Inferior parietal cortex (tissue), 1 donor: ENCODE measurements at regions not wholly inside any gene's neighbourhood (a gene's known extent, or its start where the extent isn't known, plus 50 kb on each side); places are given as distances from the start of the nearest gene placed in this dataset.
A peak's percentile ranks its signal among the peaks of the same experiment; 100 is the strongest.
"Not testable (repeated sequence)": the region's sequence is repeated elsewhere in the genome, so short reads cannot be mapped to it uniquely, and the experiment has no call there.

Experiments
- DNase-seq: peaks from one replicate; pipeline ENCODE4 v3.0.0-alpha.2; 2016; ENCODE audit errors: extremely low spot score

DNA sequence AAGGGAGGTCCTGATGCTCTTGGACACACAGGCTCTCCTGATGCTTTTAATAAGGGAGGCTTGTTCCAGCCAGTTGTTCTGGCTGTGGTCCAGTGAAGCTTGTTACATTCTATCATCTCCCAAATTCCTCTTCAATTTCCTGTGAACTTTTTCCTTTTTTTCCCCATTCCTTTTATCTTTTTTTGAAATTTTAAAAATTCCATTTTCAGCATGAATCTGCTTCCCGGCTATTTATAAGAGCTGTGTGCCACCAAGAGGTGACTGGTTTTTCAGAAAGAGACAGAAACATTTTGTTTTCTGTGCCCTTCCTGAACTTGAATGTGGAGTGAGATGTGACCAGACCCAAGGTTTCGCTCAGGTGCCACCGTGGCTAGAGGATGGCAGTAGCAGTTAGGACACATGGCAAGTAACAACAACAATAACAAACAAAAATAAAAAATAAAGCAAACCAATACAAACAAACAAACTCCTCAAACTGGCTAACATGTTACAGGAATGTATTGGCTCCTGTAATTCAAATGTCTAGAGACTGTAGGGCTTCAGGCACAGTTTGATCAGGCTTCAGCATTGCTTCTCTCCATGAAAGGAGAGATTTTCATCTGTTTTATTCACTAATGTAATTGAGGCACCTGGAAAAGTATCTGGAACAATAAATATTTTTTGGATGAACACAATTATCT lies 121.1 kb downstream of the BOD1 start:
- DNase-seq: peak; percentile 31

GRCh38 chr5:173494446-173494845 lies 122.0 kb downstream of the BOD1 start:
- DNase-seq: no peak

DNA sequence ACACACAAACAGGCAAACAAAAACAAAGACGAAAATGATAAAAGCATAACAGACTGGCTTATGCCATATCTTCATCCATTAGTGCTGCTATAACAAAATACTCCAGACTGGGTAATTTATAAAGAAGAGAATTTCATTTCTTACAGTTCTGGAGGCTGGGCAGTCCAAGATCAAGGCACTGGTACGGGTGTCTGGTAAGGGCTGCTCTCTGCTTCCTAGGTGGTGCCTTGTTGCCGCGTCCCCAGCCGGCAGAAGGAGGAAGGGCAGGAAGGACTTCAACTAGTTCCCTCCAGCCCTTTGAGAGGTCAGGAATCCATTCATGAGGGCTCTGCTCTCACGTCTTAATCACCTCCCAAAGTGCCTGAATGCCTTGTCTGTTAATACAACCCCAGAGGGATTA lies 122.6 kb downstream of the BOD1 start:
- DNase-seq: no peak

DNA sequence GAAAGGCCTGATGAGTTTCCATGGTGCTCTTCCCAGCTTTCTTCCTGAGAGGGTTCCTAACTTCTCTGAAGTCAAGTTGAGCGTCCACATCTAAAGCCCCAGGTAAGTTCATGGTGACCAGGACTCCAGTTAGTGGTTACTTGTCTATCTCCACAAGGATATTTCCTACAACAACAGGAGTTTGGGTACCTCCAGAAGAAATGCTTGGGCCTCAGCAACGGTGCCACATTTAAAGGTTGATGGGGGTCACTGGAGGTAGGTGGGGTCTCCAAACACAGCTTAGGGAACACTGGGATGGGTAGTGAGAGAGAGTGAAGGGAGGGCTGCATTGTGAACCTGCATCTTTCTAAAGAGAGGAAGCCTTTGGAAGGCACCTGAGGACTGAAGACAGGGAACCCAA lies 123.4 kb downstream of the BOD1 start:
- DNase-seq: no peak

DNA sequence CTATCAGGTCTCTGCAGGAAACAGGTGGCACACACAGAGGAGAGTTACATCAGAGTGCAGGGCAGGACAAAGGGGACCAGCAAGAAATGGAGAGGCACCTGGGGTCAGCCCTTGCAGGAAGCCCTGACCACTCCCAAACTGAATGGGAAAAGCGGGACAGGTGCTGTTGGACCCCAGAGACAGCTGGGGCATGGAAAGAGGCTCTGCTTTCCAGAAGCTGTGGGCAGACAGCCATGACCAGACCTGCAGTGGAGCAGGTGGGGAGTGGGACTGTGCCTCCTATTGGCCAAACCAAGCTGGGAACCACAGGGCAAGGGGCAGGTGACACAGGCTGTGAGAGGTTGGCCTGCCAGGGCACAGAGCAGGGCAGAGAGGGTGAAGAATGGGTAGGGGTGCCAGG lies 125.8 kb downstream of the BOD1 start:
- DNase-seq: no peak

DNA sequence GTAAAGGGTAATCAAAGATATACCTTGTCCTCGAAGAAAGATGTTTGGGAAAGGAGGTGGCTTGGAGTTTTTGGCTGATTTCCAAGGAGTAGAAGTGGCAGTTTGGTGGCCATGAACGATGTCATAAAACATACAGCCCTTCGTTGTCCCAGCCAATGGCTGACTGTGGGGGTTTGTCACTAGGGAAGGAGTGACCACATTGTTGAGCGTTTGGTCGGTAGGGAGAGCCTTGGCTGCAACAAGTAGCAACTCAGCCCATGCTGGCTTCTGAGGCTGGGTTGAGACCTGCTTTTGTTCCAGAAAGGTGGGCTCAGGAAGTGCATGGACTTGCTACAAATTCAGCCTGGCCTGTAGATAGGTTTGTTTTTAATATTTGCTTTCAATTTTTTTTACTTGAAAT lies 128.3 kb downstream of the BOD1 start:
- DNase-seq: no peak

DNA sequence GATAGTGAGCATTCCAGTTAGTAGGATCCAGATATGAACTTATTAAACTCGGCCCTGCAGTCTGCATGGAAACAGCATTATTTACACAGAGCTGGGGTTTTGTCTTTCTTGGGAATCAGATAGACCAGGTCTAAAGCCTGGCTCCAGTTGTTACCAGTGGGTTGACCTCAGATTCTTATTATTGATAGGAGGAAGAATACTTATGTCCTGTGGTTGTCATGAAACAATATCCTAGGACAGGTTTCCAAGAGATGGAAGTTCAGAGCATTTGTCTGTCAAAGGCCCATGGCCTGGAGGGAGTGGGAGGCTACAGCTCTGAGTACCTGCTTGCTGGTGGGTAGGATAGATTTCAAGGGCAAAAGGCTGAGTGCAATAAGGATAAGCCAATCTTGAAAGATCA lies 129.2 kb downstream of the BOD1 start:
- DNase-seq: no peak

DNA sequence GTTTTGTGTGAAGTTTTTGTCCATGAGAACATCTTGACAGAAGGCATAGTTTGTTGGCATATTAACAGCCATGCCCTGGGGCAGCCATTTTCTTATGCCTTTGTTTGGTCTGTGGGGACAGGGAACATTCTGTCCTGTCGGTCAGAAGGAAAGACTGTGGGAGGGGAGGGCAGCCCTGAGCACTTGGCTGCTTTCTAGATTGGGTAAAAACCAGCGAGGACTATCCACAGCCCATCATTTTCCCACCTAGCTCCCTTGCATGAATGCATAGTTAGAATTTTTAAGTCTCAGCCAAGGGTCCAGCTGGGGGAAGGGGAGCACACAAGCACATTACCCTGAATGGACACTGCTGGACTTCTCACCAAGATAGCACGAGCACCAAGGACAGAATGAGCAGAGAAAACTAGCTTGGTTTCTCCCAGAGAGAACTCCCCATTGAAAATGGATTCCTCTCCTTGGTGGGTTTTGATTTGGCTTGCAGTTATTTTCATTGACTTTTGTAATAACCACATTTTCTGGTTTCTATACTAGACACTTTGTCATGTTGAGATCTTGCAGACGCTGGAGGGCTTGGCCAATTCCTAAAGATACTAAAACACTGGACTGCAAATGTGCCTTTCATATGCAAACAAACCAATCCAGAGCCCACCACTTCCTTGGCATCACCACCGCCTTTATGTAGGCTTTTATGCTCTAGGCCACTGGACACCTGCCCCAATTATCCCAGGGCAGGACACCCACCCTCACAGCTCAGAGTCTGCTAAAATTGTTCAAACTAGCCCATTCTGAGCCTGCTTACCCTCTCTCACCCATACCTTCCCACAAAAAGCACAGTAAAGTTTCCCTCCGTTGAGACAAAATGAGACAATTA lies 129.9 kb downstream of the BOD1 start:
- DNase-seq: no peak

DNA sequence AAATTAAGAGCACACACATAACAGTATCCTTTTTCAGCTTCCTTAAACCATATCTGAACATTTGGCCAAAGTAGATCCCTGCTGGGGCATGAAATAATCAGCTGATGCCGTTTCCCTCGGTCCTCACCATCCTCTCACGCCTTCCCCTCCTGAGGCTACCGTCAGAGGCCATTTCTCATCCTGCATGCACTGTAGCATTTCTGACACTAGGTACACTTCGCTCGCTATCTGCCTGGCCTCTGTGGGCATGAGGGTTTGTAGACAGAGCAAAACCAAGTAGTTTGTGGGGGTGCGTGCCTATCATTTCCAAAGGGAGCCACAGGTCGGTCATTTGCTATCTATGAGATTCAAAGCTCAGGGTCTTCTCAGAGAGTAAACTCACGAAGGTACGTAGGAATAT lies 131.9 kb downstream of the BOD1 start:
- no peak for DNase-seq

DNA sequence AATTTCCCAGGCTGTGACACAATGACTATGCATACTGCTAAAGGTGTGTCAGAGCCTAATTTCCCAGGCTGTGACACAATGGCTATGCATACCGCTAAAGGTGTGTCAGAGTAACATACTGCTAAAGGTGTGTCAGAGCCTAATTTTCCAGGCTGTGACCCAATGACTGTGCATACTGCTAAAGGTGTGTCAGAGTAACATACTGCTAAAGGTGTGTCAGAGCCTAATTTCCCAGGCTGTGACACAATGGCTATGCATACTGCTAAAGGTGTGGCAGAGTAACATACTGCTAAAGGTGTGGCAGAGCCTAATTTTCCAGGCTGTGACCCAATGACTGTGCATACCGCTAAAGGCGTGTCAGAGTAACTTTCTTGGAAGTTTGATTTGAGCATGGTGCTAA lies 132.9 kb downstream of the BOD1 start:
- not testable (repeated sequence) for DNase-seq

DNA sequence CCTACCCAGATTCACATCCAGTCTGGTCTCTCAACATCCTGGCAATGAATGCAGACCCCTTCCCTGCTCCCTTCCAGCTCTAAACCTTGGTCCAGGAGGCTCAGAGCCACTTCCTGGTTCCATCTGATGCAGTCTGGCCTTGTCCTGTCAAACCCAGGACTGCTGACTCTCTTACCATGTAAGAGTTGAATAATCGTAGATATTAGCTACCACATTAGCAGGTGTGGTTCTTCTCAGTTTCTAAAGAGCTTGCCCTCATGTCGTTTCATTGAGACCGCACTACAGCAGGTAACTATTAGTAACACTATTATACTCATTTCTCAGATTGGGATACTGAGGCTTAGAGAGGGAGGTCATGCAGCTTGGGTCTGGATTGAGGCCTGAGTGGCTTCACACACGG lies 133.3 kb downstream of the BOD1 start:
- DNase-seq: no peak

- DNase-seq: no peak
These were observed 134.6 kb downstream of the BOD1 start for GRCh38 chr5:173481821-173482220.

DNA sequence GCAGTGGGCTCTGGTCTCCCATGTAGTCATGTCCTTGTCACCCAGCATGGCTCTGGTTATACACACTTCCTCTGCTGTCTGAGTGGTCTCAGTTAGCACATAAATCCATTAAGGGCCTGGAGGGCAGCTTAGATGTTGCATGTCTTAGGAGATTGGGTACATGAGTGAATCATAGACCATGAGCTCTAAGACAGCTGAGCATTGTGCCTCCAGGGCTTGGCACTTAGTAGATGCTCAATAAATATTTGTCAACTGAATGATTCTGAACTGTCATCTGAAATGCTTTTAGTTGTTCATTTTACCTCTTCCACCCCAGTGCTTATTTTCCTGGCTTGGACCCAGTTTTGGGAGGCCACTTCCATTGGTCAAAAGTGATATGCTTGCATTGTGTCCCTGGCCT lies 135.6 kb downstream of the BOD1 start:
- DNase-seq: no peak

GRCh38 chr5:173479711-173480110 lies 136.7 kb downstream of the BOD1 start:
- no peak for DNase-seq

- no peak for DNase-seq
These were observed 139.0 kb downstream of the BOD1 start for GRCh38 chr5:173477345-173478040.

DNA sequence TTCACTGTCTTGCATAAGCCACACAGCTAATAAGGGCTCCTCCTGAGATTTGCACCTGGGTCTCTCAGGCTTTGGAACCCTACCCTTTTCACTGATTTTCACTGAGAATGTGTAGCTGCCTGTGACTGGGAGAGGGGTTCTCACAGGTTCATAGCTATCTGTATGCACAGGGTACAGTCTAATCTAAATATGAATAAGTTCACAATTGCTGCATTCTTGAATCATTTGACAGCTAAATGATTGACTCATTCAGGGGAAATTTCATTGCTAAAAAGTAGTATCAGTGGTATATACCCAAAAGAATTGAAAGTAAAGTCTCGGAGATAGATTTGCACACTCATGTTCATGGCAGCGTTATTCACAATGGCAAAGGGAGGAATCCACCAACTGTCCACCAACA lies 140.7 kb downstream of the BOD1 start:
- no peak for DNase-seq

DNA sequence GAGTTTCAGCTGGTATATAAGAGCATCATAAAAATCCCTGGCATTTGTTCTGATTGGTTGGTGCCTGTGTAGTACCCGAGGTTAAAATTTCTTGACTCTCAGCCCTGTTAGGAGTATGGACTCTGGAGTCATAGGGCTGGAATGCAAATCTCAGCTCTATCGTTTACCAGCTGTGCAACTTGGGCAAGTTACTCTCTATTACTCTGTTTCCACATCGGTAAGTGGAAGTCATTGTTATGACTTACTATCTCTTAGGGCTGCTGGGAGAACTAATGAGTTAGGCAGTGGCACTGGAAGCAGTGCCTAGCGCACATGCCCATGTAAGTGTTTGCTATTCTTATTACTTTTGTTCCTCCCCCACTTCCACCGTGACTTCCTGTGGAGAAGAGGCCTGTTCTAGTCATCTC lies 141.6 kb downstream of the BOD1 start:
- DNase-seq: no peak

GRCh38 chr5:173473288-173473687 lies 143.2 kb downstream of the BOD1 start:
- no peak for DNase-seq

- DNase-seq: no peak
These were observed 143.6 kb downstream of the BOD1 start for GRCh38 chr5:173472784-173473278.

- DNase-seq: peak; percentile 98
These were observed 143.9 kb upstream of the STC2 start for GRCh38 chr5:173472164-173472563.

DNA sequence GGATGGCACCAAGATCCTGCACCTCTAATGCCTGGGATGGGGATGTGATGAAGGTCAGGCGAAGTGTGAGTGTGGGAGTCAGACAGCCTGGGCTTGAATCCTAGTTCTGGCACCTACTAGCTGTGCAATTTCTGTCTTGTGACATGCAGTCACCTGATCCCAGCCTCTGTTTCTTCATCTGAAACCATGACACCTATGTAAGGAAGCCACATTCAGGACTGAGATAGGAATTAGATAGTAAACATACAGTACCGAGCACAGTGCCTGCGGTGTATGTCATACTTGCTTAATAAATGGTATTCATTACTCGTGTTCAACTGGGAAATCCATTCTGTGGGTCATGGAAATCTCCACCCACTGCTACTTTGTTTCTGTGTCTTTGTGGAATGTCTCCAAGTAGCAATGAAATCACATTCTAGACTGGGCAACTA lies 140.6 kb upstream of the STC2 start:
- no peak for DNase-seq

GRCh38 chr5:173466227-173466626 lies 138.0 kb upstream of the STC2 start:
- no peak for DNase-seq

DNA sequence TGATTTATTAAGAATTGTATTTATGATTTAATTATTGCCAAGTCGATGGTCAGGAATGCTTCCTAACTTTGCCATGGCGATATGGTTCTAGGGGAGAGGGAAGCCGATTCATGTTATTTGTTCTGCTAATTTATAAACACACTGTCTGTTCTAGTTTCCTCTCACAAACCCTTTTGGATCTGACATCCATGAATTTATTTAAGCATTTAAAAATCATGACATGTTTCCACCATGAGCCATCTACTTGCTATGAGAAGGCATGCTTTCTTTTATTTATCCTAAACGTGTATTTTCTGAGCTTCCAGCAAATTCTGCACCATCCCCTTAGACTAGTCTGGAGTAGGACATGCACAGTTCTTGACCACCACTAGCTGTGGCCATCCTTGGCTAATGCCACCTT lies 136.6 kb upstream of the STC2 start:
- no peak for DNase-seq
